ENCODE measurements at regions not wholly inside any gene's neighbourhood (a gene's known extent, or its start where the extent isn't known, plus 50 kb on each side); places are given as distances from the start of the nearest gene placed in this dataset.

- TF ChIP-seq POLR2A (IDR thresholded peaks at IDR 0.05) (no peak), CTCF (IDR thresholded peaks at IDR 0.05) (no peak), POLR2AphosphoS5 (IDR thresholded peaks at IDR 0.05; ENCODE audit: insufficient read depth in 1 of 2, low read depth in 1 of 2) (no peak)
Observed at GRCh38 chr6:118761645-118762044, 110.3 kb upstream of the CEP85L start.

Data from vagina (tissue), 2 donors.